NAMALWA (cell line): ENCODE measurements at regions not wholly inside any gene's neighbourhood (a gene's known extent, or its start where the extent isn't known, plus 50 kb on each side); places are given as distances from the start of the nearest gene placed in this dataset.
"Not testable (repeated sequence)": the region's sequence is repeated elsewhere in the genome, so short reads cannot be mapped to it uniquely, and the experiment has no call there.

ENCODE experiments used
- DNase-seq: peaks from one replicate; pipeline ENCODE4 v3.0.0-alpha.2; 2015; ENCODE audit warnings: low spot score

- no peak for DNase-seq
Measured at GRCh38 chr2:183807870-183808269, 683.6 kb downstream of the NUP35 start.

GRCh38 chr2:183809404-183809803 lies 685.2 kb downstream of the NUP35 start:
- no peak for DNase-seq

GRCh38 chr2:183811281-183811680 lies 687.0 kb downstream of the NUP35 start:
- no peak for DNase-seq

- no peak for DNase-seq
Measured at GRCh38 chr2:183812091-183812490, 687.8 kb downstream of the NUP35 start.

- no peak for DNase-seq
Measured at GRCh38 chr2:183825710-183826109, 701.5 kb downstream of the NUP35 start.

GRCh38 chr2:183829931-183830330 lies 705.7 kb downstream of the NUP35 start:
- no peak for DNase-seq

- DNase-seq, result no peak
Measured at GRCh38 chr2:183837157-183837556, 712.9 kb downstream of the NUP35 start.

GRCh38 chr2:183838295-183838694 lies 714.1 kb downstream of the NUP35 start:
- no peak for DNase-seq

GRCh38 chr2:183840061-183840584 lies 715.9 kb downstream of the NUP35 start:
- DNase-seq, result no peak

GRCh38 chr2:183849826-183850225 lies 725.6 kb downstream of the NUP35 start:
- DNase-seq, result not testable (repeated sequence)

- no peak for DNase-seq
Measured at GRCh38 chr2:183859129-183859528, 734.9 kb downstream of the NUP35 start.

GRCh38 chr2:183866666-183867065 lies 731.7 kb upstream of the ZNF804A start:
- no peak for DNase-seq

GRCh38 chr2:183867206-183867605 lies 731.1 kb upstream of the ZNF804A start:
- DNase-seq, result no peak

GRCh38 chr2:183868153-183868552 lies 730.2 kb upstream of the ZNF804A start:
- DNase-seq, result no peak

- DNase-seq, result no peak
Measured at GRCh38 chr2:183868707-183869106, 729.6 kb upstream of the ZNF804A start.

GRCh38 chr2:183872131-183872530 lies 726.2 kb upstream of the ZNF804A start:
- DNase-seq, result no peak

GRCh38 chr2:183881978-183882377 lies 716.4 kb upstream of the ZNF804A start:
- no peak for DNase-seq

GRCh38 chr2:183892315-183892941 lies 705.9 kb upstream of the ZNF804A start:
- DNase-seq, result no peak

GRCh38 chr2:183898641-183899040 lies 699.7 kb upstream of the ZNF804A start:
- DNase-seq, result no peak

GRCh38 chr2:183901931-183902330 lies 696.4 kb upstream of the ZNF804A start:
- no peak for DNase-seq

GRCh38 chr2:183903026-183903425 lies 695.3 kb upstream of the ZNF804A start:
- DNase-seq, result no peak

GRCh38 chr2:183916041-183916440 lies 682.3 kb upstream of the ZNF804A start:
- not testable (repeated sequence) for DNase-seq

- DNase-seq, result no peak
Measured at GRCh38 chr2:183919167-183919566, 679.2 kb upstream of the ZNF804A start.

- no peak for DNase-seq
Measured at GRCh38 chr2:183919926-183920325, 678.4 kb upstream of the ZNF804A start.
